ENCODE measurements at regions not wholly inside any gene's neighbourhood (a gene's known extent, or its start where the extent isn't known, plus 50 kb on each side); places are given as distances from the start of the nearest gene placed in this dataset.

DNA sequence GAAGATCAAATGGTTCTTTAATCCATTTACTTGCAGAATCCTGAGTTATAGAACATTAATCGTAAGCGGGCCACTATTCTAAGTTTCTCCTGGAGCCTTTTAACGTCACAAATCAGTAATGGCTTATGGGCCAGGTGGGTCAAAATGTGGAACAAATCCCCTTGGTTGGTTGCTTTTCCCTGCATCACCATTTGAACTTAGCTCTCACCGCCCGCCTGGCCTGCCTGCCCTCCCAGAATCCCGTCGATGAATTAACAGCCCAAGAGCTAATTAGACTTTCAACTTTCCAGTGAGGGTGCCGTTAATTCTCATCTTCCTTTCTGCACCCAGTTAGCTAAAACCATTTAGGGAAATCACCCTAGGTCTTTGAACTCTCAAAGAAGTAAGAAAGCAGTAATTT is 205.5 kb downstream of the RNF152 start:
- Histone ChIP-seq H4K20me1 (ENCODE audit: insufficient read depth) (no peaks in the 10 kb centered on the region), H3K9ac (ENCODE audit: low read length) (no peak overlapping the region), H3K27me3 (ENCODE audit: insufficient read depth, low read length) (no peaks in the 10 kb centered on the region), H3K4me3 (replicated peaks in 1 of 2; ENCODE audit: low read depth in 1 of 2, low read length in 2 of 2) (no peak overlapping the region), H3K9me3 (ENCODE audit: control insufficient read depth in 1 of 2, insufficient read depth in 1 of 2, low read depth in 1 of 2, low read length in 2 of 2) (no peaks in the 10 kb centered on the region), H2AFZ (ENCODE audit: low read depth, low read length, poor library complexity, severe bottlenecking) (no peak overlapping the region), H3K27ac (ENCODE audit: low read depth, low read length) (no peak overlapping the region), H3K4me1 (ENCODE audit: control insufficient read depth in 1 of 2, insufficient read depth in 2 of 2, low read length in 2 of 2) (no peaks in the 10 kb centered on the region), H3K36me3 (ENCODE audit: control insufficient read depth in 1 of 2, insufficient read depth in 2 of 2, low read length in 2 of 2) (no peaks in the 10 kb centered on the region), H3K79me2 (ENCODE audit: insufficient read depth, low read length) (no peaks in the 10 kb centered on the region), H3K9me2 (ENCODE audit: insufficient read depth) (no peaks in the 10 kb centered on the region), H3K4me2 (ENCODE audit: low read length) (no peak overlapping the region)
- CTCF ChIA-PET: no interaction called here
- TF ChIP-seq POLR2A (IDR thresholded peaks at IDR 0.05; ENCODE audit: borderline replicate concordance, extremely low read depth, insufficient read depth, insufficient read length) (no peak), TCF7L2 (IDR thresholded peaks at IDR 0.05; ENCODE audit: borderline replicate concordance, extremely low read depth, insufficient read depth, insufficient read length) (no peak), SP1 (IDR thresholded peaks at IDR 0.05; ENCODE audit: low read depth) (no peak)
- intact Hi-C loops (cut with micrococcal nuclease): no loop called here
- DNase-seq (ENCODE audit: low read depth, low spot score): no peak
- RAD21 ChIA-PET (ENCODE audit: low non-redundant PET in 1 of 2, low total read pairs in 2 of 2, uncharacterized antibody in 2 of 2, unreplicated experiment in 2 of 2): interaction anchor here in 1 of 2 experiments (0.6 kb wide), 1 partner anchor 106 kb away, joined by 3 read pairs; no protein-coding TSS in a partner anchor
- no peak for ATAC-seq
- BruUV-seq (replicated peaks): no TSS peak
- POLR2A ChIA-PET: no interaction called here

DNA sequence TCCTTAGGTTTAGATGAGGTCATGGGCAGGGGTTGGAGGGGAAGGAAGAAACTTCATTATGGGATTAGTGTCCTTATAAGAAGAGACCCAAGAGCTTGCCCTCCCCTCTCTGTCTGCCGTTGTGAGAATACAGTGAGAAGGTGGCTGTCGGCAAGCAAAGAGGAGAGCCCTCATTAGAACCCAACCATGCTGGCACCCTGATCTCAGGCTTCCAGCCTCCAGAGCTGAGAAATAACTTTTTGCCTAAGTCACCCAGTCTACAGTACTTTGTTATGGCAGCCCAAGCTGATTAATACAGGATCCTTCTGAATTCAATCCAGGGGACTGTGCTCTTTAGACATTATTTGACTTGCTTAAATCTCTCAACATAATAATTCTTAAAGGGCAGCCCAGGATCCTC is 209.0 kb downstream of the RNF152 start:
- Histone ChIP-seq H3K27ac (ENCODE audit: low read depth, low read length) (no peak overlapping the region), H3K27me3 (ENCODE audit: insufficient read depth, low read length) (no peaks in the 10 kb centered on the region), H3K4me1 (ENCODE audit: control insufficient read depth in 1 of 2, insufficient read depth in 2 of 2, low read length in 2 of 2) (no peaks in the 10 kb centered on the region), H3K9ac (ENCODE audit: low read length) (no peak overlapping the region), H3K4me2 (ENCODE audit: low read length) (no peak overlapping the region), H3K4me3 (replicated peaks in 1 of 2; ENCODE audit: low read depth in 1 of 2, low read length in 2 of 2) (no peak overlapping the region), H3K9me3 (ENCODE audit: control insufficient read depth in 1 of 2, insufficient read depth in 1 of 2, low read depth in 1 of 2, low read length in 2 of 2) (no peaks in the 10 kb centered on the region; a peak in 2 of 4 replicates), H3K36me3 (ENCODE audit: control insufficient read depth in 1 of 2, insufficient read depth in 2 of 2, low read length in 2 of 2) (no peaks in the 10 kb centered on the region), H2AFZ (ENCODE audit: low read depth, low read length, poor library complexity, severe bottlenecking) (no peak overlapping the region), H3K79me2 (ENCODE audit: insufficient read depth, low read length) (no peaks in the 10 kb centered on the region), H3K9me2 (ENCODE audit: insufficient read depth) (no peaks in the 10 kb centered on the region), H4K20me1 (ENCODE audit: insufficient read depth) (no peaks in the 10 kb centered on the region)
- ChIA-PET CTCF (no interaction called here), RAD21 (ENCODE audit: low non-redundant PET in 1 of 2, low total read pairs in 2 of 2, uncharacterized antibody in 2 of 2, unreplicated experiment in 2 of 2) (no interaction called here), POLR2A (no interaction called here)
- ATAC-seq (no peak), DNase-seq (ENCODE audit: low read depth, low spot score) (no peak)
- no peak for TF ChIP-seq POLR2A (IDR thresholded peaks at IDR 0.05; ENCODE audit: borderline replicate concordance, extremely low read depth, insufficient read depth, insufficient read length)
- TF ChIP-seq, protein P1, sequence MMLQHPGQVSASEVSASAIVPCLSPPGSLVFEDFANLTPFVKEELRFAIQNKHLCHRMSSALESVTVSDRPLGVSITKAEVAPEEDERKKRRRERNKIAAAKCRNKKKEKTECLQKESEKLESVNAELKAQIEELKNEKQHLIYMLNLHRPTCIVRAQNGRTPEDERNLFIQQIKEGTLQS (IDR thresholded peaks at IDR 0.05): no peak
- TF ChIP-seq ELF1 (IDR thresholded peaks at IDR 0.05; ENCODE audit: borderline replicate concordance, low read depth): no peak
- no peak for TF ChIP-seq RAD21 (IDR thresholded peaks at IDR 0.05; ENCODE audit: low read depth)
- TF ChIP-seq, protein P2, sequence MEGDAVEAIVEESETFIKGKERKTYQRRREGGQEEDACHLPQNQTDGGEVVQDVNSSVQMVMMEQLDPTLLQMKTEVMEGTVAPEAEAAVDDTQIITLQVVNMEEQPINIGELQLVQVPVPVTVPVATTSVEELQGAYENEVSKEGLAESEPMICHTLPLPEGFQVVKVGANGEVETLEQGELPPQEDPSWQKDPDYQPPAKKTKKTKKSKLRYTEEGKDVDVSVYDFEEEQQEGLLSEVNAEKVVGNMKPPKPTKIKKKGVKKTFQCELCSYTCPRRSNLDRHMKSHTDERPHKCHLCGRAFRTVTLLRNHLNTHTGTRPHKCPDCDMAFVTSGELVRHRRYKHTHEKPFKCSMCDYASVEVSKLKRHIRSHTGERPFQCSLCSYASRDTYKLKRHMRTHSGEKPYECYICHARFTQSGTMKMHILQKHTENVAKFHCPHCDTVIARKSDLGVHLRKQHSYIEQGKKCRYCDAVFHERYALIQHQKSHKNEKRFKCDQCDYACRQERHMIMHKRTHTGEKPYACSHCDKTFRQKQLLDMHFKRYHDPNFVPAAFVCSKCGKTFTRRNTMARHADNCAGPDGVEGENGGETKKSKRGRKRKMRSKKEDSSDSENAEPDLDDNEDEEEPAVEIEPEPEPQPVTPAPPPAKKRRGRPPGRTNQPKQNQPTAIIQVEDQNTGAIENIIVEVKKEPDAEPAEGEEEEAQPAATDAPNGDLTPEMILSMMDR (IDR thresholded peaks at IDR 0.05 in 2 of 3, conservative IDR thresholded peaks at IDR 0.05 in 1 of 3; ENCODE audit: borderline replicate concordance in 1 of 3, insufficient read depth in 1 of 3, low read depth in 2 of 3, low read length in 2 of 3): no peak
- no peak for TF ChIP-seq SP1 (IDR thresholded peaks at IDR 0.05; ENCODE audit: low read depth)
- TF ChIP-seq ZNF274 (IDR thresholded peaks at IDR 0.05; ENCODE audit: low read depth, low read length): no peak
- no peak for TF ChIP-seq YY1 (IDR thresholded peaks at IDR 0.05; ENCODE audit: extremely low read depth, insufficient replicate concordance, low read depth, low read length)
- no peak for TF ChIP-seq TCF7L2 (IDR thresholded peaks at IDR 0.05; ENCODE audit: borderline replicate concordance, extremely low read depth, insufficient read depth, insufficient read length)
- no peak for TF ChIP-seq CBX3 (IDR thresholded peaks at IDR 0.05; ENCODE audit: low read depth)
- BruUV-seq (replicated peaks): no TSS peak
- intact Hi-C loops (cut with micrococcal nuclease): no loop called here

All from HCT116 (cell line).